ENCODE measurements at regions not wholly inside any gene's neighbourhood (a gene's known extent, or its start where the extent isn't known, plus 50 kb on each side); places are given as distances from the start of the nearest gene placed in this dataset.
A peak's percentile ranks its signal among the peaks of the same experiment; 100 is the strongest.
"Not testable (repeated sequence)": the region's sequence is repeated elsewhere in the genome, so short reads cannot be mapped to it uniquely, and the experiment has no call there.

DNA sequence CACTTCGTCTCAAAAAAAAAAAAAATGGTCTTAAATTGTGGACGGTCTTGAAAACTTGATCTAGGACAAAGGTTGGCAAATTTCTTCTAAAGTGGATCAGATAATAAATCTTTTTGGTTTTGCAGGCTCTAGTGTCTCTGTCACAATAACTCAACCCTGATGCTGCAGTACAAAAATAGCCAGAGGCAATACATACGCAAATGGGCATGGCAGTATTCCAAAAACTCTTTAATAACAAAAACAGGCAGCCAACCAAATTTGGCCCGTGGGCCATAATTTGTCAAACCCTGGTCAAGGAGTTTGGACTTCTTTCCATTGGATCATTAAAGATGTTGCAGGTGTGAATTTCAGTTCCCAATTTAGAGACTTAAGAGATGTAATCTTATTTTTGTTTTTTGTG, 93.5 kb upstream of the MRI1 start:
- Mint-ChIP-seq H3K27me3 (peaks cover 2% of the 10 kb centered on the region), H3K27ac (no peak overlapping the region), H3K4me1 (no peaks in the 10 kb centered on the region), H3K4me3 (no peak overlapping the region), H3K36me3 (no peaks in the 10 kb centered on the region), H3K9me3 (no peaks in the 10 kb centered on the region)

DNA sequence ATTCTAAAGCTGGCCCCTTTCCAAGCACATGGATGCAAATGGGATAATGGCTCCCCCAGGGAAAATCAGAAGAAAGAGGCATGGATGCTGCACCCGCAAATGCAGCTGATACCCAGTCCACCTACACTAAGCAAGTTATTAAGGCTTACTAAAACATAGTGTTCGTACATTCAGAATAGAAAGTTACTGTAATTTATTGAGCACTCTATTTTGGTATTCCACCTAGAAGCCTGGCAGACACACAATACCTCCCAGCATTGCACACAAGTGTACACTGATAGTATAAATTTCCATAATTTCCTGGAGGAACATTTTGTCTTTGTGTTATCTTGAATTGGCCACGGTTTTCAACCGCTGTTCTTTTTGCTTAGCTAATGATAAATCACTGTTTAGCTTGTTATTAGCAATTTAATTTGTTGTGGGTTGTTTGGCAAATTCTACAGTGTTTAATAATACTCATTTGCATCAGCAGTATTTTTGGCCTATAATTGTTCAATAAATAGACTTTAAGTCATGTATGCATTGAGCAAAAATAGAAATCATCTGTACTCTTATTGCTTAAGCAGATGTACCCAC, 94.5 kb upstream of the MRI1 start:
- Mint-ChIP-seq H3K27me3 (no peaks in the 10 kb centered on the region), H3K4me3 (no peak overlapping the region), H3K9me3 (no peaks in the 10 kb centered on the region), H3K36me3 (no peaks in the 10 kb centered on the region), H3K27ac (no peak overlapping the region), H3K4me1 (no peaks in the 10 kb centered on the region)

DNA sequence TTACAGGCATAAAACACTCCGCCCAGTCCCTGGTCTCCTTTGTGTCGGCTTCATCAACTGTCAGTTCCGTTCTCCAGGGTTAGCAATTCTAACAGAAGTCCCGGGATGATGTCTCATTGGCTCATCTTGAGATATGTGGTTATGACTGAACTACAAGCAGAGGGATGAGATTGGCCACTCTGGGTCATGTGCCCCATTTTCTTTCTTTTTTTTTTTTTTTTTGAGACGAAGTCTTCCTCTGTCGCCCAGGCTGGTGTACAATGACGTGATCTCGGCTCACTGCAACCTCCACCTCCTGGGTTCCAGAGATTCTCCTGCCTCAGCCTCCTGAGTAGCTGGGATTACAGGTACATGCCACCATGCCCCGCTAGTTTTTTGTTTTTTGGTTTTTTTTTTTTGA, 95.4 kb upstream of the MRI1 start:
- no peaks in the 10 kb centered on the region for H3K9me3 Mint-ChIP-seq
- H3K36me3 Mint-ChIP-seq, result no peaks in the 10 kb centered on the region
- no peak overlapping the region for H3K27ac Mint-ChIP-seq
- no peaks in the 10 kb centered on the region for H3K27me3 Mint-ChIP-seq
- no peaks in the 10 kb centered on the region for H3K4me1 Mint-ChIP-seq
- H3K4me3 Mint-ChIP-seq, result no peak overlapping the region

DNA sequence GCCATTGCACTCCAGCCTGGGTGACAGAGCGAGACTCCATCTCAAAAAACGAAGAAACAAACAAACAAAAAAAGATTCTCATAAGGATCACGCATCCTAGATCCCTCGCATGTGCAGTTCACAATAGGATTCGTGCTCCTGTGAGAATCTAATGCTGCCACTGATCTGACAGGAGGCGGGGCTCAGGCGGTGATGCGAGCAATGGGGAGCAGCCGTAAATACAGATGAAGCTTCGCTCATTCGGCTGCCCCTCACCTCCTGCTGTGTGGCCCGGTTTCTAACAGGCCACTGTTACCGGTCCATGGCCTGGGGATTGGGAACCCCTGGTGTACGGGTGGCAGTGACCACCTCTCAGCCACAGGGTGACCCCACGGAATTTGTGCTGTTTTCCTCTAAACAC, 98.2 kb upstream of the MRI1 start:
- Mint-ChIP-seq H3K4me1 (no peaks in the 10 kb centered on the region), H3K9me3 (no peaks in the 10 kb centered on the region), H3K27ac (no peak overlapping the region), H3K4me3 (no peak overlapping the region), H3K27me3 (no peaks in the 10 kb centered on the region), H3K36me3 (no peaks in the 10 kb centered on the region)

DNA sequence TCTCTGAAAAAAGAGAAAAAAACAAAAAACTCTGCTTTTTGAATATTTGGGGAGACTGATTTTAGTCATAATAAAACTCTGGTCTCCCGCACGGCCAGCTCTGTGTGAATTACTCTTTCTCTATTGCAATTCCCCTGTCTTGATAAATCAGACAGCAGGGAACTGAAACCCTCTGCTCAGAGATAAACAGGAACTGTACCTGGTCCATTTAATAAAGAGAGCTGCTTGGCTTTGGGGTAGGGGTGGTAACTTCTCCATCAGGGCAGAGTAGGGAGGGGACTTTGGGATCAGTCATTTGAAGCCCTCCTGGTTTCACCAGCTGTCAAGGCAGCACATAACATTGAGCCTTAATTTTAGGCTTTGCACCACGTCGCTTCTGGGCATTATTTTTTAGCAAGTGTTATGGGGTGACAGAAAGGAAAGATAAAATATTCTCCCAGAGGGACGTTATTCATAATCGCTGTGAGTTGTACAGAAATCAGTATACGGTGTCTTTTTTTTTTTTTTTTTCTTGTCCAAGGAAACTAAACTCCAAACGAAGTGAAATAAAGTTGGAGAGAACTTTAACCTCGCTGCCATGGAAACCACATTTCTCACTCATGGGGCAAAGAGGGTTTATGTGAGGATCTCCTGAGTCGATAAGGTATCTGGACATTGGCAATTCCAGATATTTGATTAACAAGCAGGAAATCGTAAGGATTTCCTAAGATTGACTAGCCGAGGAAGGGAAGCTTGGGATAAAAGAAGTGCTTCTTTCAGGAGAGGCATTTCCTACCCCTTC, 99.0 kb upstream of the MRI1 start:
- Mint-ChIP-seq H3K9me3 (no peaks in the 10 kb centered on the region), H3K27ac (no peak overlapping the region), H3K27me3 (no peaks in the 10 kb centered on the region), H3K4me1 (no peaks in the 10 kb centered on the region), H3K4me3 (no peak overlapping the region), H3K36me3 (no peaks in the 10 kb centered on the region)

- no peak overlapping the region for H3K27ac Mint-ChIP-seq
- H3K27me3 Mint-ChIP-seq, result no peaks in the 10 kb centered on the region
- no peaks in the 10 kb centered on the region for H3K36me3 Mint-ChIP-seq
- peak overlapping the region; percentile 17 for H3K4me3 Mint-ChIP-seq
- H3K4me1 Mint-ChIP-seq, result peaks cover 12% of the 10 kb centered on the region
- H3K9me3 Mint-ChIP-seq, result peaks cover 5% of the 10 kb centered on the region
Measured at GRCh38 chr19:13652810-13653590, 111.3 kb upstream of the MRI1 start.

DNA sequence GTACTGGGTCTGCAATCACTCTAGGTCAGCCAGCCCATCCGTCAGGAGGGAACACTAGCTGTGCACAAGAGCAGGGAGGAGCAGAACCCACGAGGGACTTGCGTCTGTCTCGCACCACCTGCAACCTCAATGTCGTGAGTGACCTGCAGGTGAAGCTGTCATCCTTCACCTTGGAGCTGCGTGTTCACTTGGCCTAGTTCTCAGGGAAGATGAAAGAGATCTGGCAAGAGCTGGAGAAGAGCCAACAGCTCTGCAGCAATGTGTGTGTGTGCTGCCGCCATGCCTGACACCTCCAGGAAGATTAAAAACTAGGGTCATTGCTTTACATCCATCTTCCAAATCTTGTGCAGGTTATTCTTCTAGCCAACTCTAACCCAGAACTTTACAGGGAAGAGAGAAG, 117.6 kb upstream of the MRI1 start:
- H3K4me3 Mint-ChIP-seq, result no peak overlapping the region
- no peaks in the 10 kb centered on the region for H3K27me3 Mint-ChIP-seq
- H3K9me3 Mint-ChIP-seq, result no peaks in the 10 kb centered on the region
- H3K4me1 Mint-ChIP-seq, result no peaks in the 10 kb centered on the region
- H3K36me3 Mint-ChIP-seq, result no peaks in the 10 kb centered on the region
- H3K27ac Mint-ChIP-seq, result no peak overlapping the region

GRCh38 chr19:13644645-13645044, 119.7 kb upstream of the MRI1 start:
- peaks cover 2% of the 10 kb centered on the region for H3K27me3 Mint-ChIP-seq
- no peaks in the 10 kb centered on the region for H3K4me1 Mint-ChIP-seq
- H3K27ac Mint-ChIP-seq, result no peak overlapping the region
- no peak overlapping the region for H3K4me3 Mint-ChIP-seq
- no peaks in the 10 kb centered on the region for H3K9me3 Mint-ChIP-seq
- H3K36me3 Mint-ChIP-seq, result no peaks in the 10 kb centered on the region

- no peaks in the 10 kb centered on the region for H3K9me3 Mint-ChIP-seq
- H3K36me3 Mint-ChIP-seq, result no peaks in the 10 kb centered on the region
- H3K4me1 Mint-ChIP-seq, result no peaks in the 10 kb centered on the region
- peaks cover 10% of the 10 kb centered on the region for H3K27me3 Mint-ChIP-seq
- no peak overlapping the region for H3K4me3 Mint-ChIP-seq
- no peak overlapping the region for H3K27ac Mint-ChIP-seq
Measured at GRCh38 chr19:13640611-13641010, 123.7 kb upstream of the MRI1 start.

- Mint-ChIP-seq H3K36me3 (no peaks in the 10 kb centered on the region), H3K4me3 (no peak overlapping the region), H3K9me3 (no peaks in the 10 kb centered on the region), H3K4me1 (no peaks in the 10 kb centered on the region), H3K27me3 (peaks cover 10% of the 10 kb centered on the region), H3K27ac (no peak overlapping the region)
Measured at GRCh38 chr19:13639342-13639929, 124.9 kb upstream of the MRI1 start.

DNA sequence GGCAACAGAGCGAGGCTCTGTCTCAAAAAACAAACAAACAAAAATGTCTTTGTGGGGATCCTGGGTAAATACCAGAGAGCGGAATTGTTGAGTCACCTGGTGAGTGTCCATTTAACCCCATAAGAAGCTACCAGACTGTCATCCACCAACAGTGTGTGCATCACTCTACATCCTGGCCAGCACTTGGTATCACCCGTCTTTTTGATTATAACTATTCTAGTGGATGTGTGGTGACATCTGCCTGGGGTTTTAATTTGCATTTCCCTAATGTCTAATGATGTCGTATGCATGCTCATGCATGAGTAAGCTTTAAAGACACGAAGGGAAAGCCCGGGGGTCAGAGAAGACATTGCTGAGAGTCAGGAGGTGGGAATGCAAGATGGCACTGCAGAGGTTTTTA, 126.7 kb upstream of the MRI1 start:
- Mint-ChIP-seq H3K9me3 (no peaks in the 10 kb centered on the region), H3K4me3 (no peak overlapping the region), H3K36me3 (no peaks in the 10 kb centered on the region), H3K27ac (no peak overlapping the region), H3K4me1 (no peaks in the 10 kb centered on the region), H3K27me3 (peaks cover 10% of the 10 kb centered on the region)

DNA sequence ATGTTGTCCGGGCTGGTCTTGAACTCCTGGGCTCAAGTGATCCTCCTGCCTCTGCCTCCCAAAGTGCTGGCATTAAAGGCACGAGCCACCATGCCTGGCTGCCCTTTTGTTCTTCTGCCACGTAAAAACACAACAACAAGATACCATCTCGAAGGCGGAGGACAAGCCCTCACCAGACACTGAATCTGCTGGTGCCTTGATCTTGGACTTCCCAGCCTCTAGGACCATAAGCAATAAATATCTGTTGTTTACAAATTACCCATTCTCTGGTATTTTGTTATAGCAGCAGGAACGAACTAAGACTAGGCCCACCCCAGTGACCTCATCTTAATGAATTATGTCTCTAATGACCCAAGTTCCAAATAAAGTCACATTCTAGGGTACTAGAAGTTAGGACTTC, 128.4 kb upstream of the CACNA1A start:
- Mint-ChIP-seq H3K9me3 (no peaks in the 10 kb centered on the region), H3K27me3 (peaks cover 10% of the 10 kb centered on the region), H3K4me1 (no peaks in the 10 kb centered on the region), H3K36me3 (no peaks in the 10 kb centered on the region), H3K27ac (no peak overlapping the region), H3K4me3 (no peak overlapping the region)

GRCh38 chr19:13633522-13633922, 127.2 kb upstream of the CACNA1A start:
- Mint-ChIP-seq H3K4me3 (no peak overlapping the region), H3K4me1 (no peaks in the 10 kb centered on the region), H3K36me3 (no peaks in the 10 kb centered on the region), H3K9me3 (no peaks in the 10 kb centered on the region), H3K27ac (no peak overlapping the region), H3K27me3 (peaks cover 7% of the 10 kb centered on the region)

DNA sequence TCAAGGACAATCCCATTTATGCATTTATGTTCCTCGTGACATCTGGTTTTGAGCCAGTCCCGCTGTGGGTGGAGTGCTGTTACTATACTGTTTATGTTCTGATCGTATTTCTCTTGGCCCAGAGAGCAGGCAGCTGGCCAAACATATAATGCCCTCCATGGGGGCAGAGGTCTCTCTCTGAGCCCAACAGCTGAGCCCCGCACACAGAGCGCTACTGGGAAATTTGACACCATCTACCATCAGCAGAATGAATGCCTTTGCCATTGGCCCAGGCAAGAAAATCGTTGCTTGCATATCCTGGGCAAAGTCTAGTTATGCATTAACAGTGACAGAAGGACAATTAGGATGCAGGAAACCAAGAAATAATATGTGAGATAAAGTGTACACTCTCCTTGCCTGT, 126.8 kb upstream of the CACNA1A start:
- Mint-ChIP-seq H3K27me3 (peaks cover 7% of the 10 kb centered on the region), H3K4me1 (no peaks in the 10 kb centered on the region), H3K9me3 (no peaks in the 10 kb centered on the region), H3K27ac (no peak overlapping the region), H3K4me3 (no peak overlapping the region), H3K36me3 (no peaks in the 10 kb centered on the region)

GRCh38 chr19:13632164-13632563, 125.9 kb upstream of the CACNA1A start:
- H3K9me3 Mint-ChIP-seq, H3K4me1 Mint-ChIP-seq, H3K4me3 Mint-ChIP-seq, H3K27me3 Mint-ChIP-seq, H3K36me3 Mint-ChIP-seq, H3K27ac Mint-ChIP-seq: not testable (repeated sequence)

All from activated naive CD4-positive, alpha-beta T cell treated with anti-CD3 and anti-CD28 coated beads, Interleukin-2, amount 50 U/mL, for 24 hours (primary cell).